ENCODE measurements at regions not wholly inside any gene's neighbourhood (a gene's known extent, or its start where the extent isn't known, plus 50 kb on each side); places are given as distances from the start of the nearest gene placed in this dataset.

GRCh38 chr2:57796527-57796926, 250.1 kb upstream of the VRK2 start:
- no peak overlapping the region for H3K4me3 Mint-ChIP-seq (ENCODE audit: unreplicated experiment)
- POLR2A ChIA-PET: no interaction called here
- CTCF ChIA-PET: no interaction called here
- no peaks in the 10 kb centered on the region for H3K9me3 Mint-ChIP-seq (ENCODE audit: unreplicated experiment)
- no peak for DNase-seq
- H3K36me3 Mint-ChIP-seq (ENCODE audit: insufficient read depth, unreplicated experiment): no peaks in the 10 kb centered on the region
- Histone ChIP-seq H3K27me3 (replicated peaks; ENCODE audit: control insufficient read depth, insufficient read depth, low read length) (no peaks in the 10 kb centered on the region), H3K36me3 (ENCODE audit: control insufficient read depth, insufficient read depth, low read length) (no peaks in the 10 kb centered on the region), H3K9me3 (no peaks in the 10 kb centered on the region), H3K4me3 (ENCODE audit: low read depth, low read length) (no peak overlapping the region), H3K4me1 (peaks cover 5% of the 10 kb centered on the region; the same call in 1 of the 2 replicates)
- H3K27me3 Mint-ChIP-seq (ENCODE audit: insufficient read depth, unreplicated experiment): peaks cover 3% of the 10 kb centered on the region
- no peaks in the 10 kb centered on the region for H3K4me1 Mint-ChIP-seq (ENCODE audit: low read depth, unreplicated experiment)
- intact Hi-C loops (cut with micrococcal nuclease; ENCODE audit: unreplicated experiment): no loop called here
- TF ChIP-seq, protein P1, sequence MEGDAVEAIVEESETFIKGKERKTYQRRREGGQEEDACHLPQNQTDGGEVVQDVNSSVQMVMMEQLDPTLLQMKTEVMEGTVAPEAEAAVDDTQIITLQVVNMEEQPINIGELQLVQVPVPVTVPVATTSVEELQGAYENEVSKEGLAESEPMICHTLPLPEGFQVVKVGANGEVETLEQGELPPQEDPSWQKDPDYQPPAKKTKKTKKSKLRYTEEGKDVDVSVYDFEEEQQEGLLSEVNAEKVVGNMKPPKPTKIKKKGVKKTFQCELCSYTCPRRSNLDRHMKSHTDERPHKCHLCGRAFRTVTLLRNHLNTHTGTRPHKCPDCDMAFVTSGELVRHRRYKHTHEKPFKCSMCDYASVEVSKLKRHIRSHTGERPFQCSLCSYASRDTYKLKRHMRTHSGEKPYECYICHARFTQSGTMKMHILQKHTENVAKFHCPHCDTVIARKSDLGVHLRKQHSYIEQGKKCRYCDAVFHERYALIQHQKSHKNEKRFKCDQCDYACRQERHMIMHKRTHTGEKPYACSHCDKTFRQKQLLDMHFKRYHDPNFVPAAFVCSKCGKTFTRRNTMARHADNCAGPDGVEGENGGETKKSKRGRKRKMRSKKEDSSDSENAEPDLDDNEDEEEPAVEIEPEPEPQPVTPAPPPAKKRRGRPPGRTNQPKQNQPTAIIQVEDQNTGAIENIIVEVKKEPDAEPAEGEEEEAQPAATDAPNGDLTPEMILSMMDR (IDR thresholded peaks at IDR 0.05; ENCODE audit: insufficient read depth in 1 of 2, low read depth in 1 of 2, low read length in 1 of 2, severe bottlenecking in 1 of 2, unreplicated experiment in 1 of 2): no peak
- H3K27ac Mint-ChIP-seq (ENCODE audit: unreplicated experiment): no peak overlapping the region
- no TSS peak for BruUV-seq (replicated peaks)

- POLR2A ChIA-PET: no interaction called here
- H3K27ac Mint-ChIP-seq (ENCODE audit: unreplicated experiment): no peak overlapping the region
- Histone ChIP-seq H3K4me1 (peaks cover 5% of the 10 kb centered on the region; the same call in 1 of the 2 replicates), H3K36me3 (ENCODE audit: control insufficient read depth, insufficient read depth, low read length) (no peaks in the 10 kb centered on the region), H3K9me3 (no peaks in the 10 kb centered on the region), H3K4me3 (ENCODE audit: low read depth, low read length) (no peak overlapping the region), H3K27me3 (replicated peaks; ENCODE audit: control insufficient read depth, insufficient read depth, low read length) (no peaks in the 10 kb centered on the region)
- no TSS peak for BruUV-seq (replicated peaks)
- H3K36me3 Mint-ChIP-seq (ENCODE audit: insufficient read depth, unreplicated experiment): no peaks in the 10 kb centered on the region
- H3K4me1 Mint-ChIP-seq (ENCODE audit: low read depth, unreplicated experiment): no peaks in the 10 kb centered on the region
- intact Hi-C loops (cut with micrococcal nuclease; ENCODE audit: unreplicated experiment): no loop called here
- TF ChIP-seq, protein P1 (IDR thresholded peaks at IDR 0.05; ENCODE audit: insufficient read depth in 1 of 2, low read depth in 1 of 2, low read length in 1 of 2, severe bottlenecking in 1 of 2, unreplicated experiment in 1 of 2): no peak
- no peaks in the 10 kb centered on the region for H3K9me3 Mint-ChIP-seq (ENCODE audit: unreplicated experiment)
- CTCF ChIA-PET: no interaction called here
- no peak for DNase-seq
- no peaks in the 10 kb centered on the region for H3K27me3 Mint-ChIP-seq (ENCODE audit: insufficient read depth, unreplicated experiment)
- no peak overlapping the region for H3K4me3 Mint-ChIP-seq (ENCODE audit: unreplicated experiment)
Measured at GRCh38 chr2:57798346-57798745, 248.3 kb upstream of the VRK2 start.

GRCh38 chr2:57802243-57802642, 244.4 kb upstream of the VRK2 start:
- no peaks in the 10 kb centered on the region for H3K36me3 Mint-ChIP-seq (ENCODE audit: insufficient read depth, unreplicated experiment)
- no peak for DNase-seq
- intact Hi-C loops (cut with micrococcal nuclease; ENCODE audit: unreplicated experiment): no loop called here
- Histone ChIP-seq H3K27me3 (replicated peaks; ENCODE audit: control insufficient read depth, insufficient read depth, low read length) (no peaks in the 10 kb centered on the region), H3K9me3 (no peaks in the 10 kb centered on the region), H3K36me3 (ENCODE audit: control insufficient read depth, insufficient read depth, low read length) (no peaks in the 10 kb centered on the region), H3K4me1 (no peaks in the 10 kb centered on the region), H3K4me3 (ENCODE audit: low read depth, low read length) (no peak overlapping the region)
- H3K4me3 Mint-ChIP-seq (ENCODE audit: unreplicated experiment): no peak overlapping the region
- no peaks in the 10 kb centered on the region for H3K27me3 Mint-ChIP-seq (ENCODE audit: insufficient read depth, unreplicated experiment)
- BruUV-seq (replicated peaks): no TSS peak
- H3K9me3 Mint-ChIP-seq (ENCODE audit: unreplicated experiment): no peaks in the 10 kb centered on the region
- no peak overlapping the region for H3K27ac Mint-ChIP-seq (ENCODE audit: unreplicated experiment)
- ChIA-PET CTCF (no interaction called here), POLR2A (no interaction called here)
- TF ChIP-seq, protein P1 (IDR thresholded peaks at IDR 0.05; ENCODE audit: insufficient read depth in 1 of 2, low read depth in 1 of 2, low read length in 1 of 2, severe bottlenecking in 1 of 2, unreplicated experiment in 1 of 2): no peak
- no peaks in the 10 kb centered on the region for H3K4me1 Mint-ChIP-seq (ENCODE audit: low read depth, unreplicated experiment)

All from Caco-2 (cell line).